ENCODE measurements at regions not wholly inside any gene's neighbourhood (a gene's known extent, or its start where the extent isn't known, plus 50 kb on each side); places are given as distances from the start of the nearest gene placed in this dataset.

DNA sequence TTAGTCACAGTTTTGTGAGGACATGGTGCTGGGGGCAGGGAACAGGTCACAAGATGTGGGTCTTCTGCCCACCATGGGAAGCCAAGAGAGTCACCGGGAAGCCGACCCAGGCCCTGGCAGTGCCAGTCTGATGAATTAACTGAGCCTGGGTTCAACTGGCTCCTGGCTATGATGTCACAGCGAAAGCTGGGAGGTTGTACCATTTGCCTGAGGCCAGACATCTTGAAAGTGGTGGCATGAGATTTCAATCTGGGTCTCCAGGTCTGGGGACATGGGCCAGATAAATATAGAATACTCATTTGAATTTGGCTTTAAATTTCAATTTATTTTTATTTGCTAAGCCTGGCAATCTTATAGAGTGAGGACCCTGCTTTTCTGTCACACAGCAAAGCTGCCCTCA lies 280.9 kb downstream of the NSG2 start:
- TF ChIP-seq, protein P1, sequence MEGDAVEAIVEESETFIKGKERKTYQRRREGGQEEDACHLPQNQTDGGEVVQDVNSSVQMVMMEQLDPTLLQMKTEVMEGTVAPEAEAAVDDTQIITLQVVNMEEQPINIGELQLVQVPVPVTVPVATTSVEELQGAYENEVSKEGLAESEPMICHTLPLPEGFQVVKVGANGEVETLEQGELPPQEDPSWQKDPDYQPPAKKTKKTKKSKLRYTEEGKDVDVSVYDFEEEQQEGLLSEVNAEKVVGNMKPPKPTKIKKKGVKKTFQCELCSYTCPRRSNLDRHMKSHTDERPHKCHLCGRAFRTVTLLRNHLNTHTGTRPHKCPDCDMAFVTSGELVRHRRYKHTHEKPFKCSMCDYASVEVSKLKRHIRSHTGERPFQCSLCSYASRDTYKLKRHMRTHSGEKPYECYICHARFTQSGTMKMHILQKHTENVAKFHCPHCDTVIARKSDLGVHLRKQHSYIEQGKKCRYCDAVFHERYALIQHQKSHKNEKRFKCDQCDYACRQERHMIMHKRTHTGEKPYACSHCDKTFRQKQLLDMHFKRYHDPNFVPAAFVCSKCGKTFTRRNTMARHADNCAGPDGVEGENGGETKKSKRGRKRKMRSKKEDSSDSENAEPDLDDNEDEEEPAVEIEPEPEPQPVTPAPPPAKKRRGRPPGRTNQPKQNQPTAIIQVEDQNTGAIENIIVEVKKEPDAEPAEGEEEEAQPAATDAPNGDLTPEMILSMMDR (IDR thresholded peaks at IDR 0.05): no peak
- Histone ChIP-seq H3K9me3 (no peaks in the 10 kb centered on the region), H3K4me1 (ENCODE audit: control insufficient read depth in 1 of 2, low read depth in 2 of 2) (no peaks in the 10 kb centered on the region), H3K36me3 (no peaks in the 10 kb centered on the region), H3K27ac (no peak overlapping the region), H3K27me3 (replicated peaks; ENCODE audit: insufficient read depth) (no peaks in the 10 kb centered on the region), H3K4me3 (no peak overlapping the region)
- no peak for DNase-seq (ENCODE audit: low spot score)
- no peak for ATAC-seq (ENCODE audit: insufficient number of reproducible peaks, low FRiP score, low read depth)

DNA sequence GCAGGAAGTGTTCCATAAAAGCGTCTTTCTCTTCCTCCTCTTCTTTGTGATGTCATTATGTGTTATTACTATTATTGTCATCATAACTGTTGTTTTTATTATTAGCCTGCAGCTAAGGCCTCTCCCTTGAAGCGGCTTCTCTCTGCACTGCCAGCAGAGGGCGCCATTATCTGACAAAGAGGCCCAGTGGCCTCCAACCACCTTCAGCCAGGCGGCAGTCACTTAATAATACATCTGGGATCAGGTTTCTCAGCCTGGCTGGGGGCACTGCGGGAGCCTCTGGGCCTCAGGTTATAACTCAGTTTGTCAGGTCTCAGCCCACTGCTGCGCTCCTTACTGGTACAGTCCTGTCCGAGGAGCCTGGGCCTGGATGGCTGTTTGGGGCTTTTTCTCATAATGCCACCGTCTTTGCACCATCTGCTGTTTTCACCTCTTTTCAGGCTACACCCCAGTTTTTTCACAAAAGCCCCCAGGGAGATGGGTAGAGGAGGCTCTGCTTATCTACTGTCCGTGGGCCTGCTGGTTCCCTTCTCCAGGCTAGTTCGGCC lies 281.9 kb downstream of the NSG2 start:
- no peaks in the 10 kb centered on the region for H3K9me3 ChIP-seq
- H3K4me3 ChIP-seq: no peak overlapping the region
- no peaks in the 10 kb centered on the region for H3K27me3 ChIP-seq (replicated peaks; ENCODE audit: insufficient read depth)
- TF ChIP-seq, protein P1 (IDR thresholded peaks at IDR 0.05): peak; percentile 60
- no peak for ATAC-seq (ENCODE audit: insufficient number of reproducible peaks, low FRiP score, low read depth)
- peak; percentile 16 for DNase-seq (ENCODE audit: low spot score)
- no peaks in the 10 kb centered on the region for H3K36me3 ChIP-seq
- H3K4me1 ChIP-seq (ENCODE audit: control insufficient read depth in 1 of 2, low read depth in 2 of 2): no peaks in the 10 kb centered on the region
- H3K27ac ChIP-seq: no peak overlapping the region

DNA sequence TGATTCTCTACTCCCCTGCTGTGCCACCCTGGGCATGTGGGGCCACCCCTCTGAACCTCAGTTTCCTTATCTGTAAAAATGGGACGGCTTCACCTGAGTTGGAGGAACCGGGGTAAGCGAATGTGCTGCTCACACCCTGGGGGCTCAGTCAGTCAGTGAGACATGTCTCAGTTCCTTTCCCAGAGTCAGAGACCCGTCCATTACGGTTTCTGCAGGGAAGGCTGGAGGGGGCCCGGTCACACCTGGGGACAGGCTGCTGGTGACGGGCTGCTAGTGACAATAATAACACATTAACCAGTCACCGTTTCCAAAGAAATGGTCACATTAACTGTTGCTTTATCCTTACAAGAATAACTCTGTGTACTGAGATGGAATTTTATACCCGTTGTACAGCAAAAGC lies 282.4 kb downstream of the NSG2 start:
- TF ChIP-seq, protein P1 (IDR thresholded peaks at IDR 0.05): no peak

DNA sequence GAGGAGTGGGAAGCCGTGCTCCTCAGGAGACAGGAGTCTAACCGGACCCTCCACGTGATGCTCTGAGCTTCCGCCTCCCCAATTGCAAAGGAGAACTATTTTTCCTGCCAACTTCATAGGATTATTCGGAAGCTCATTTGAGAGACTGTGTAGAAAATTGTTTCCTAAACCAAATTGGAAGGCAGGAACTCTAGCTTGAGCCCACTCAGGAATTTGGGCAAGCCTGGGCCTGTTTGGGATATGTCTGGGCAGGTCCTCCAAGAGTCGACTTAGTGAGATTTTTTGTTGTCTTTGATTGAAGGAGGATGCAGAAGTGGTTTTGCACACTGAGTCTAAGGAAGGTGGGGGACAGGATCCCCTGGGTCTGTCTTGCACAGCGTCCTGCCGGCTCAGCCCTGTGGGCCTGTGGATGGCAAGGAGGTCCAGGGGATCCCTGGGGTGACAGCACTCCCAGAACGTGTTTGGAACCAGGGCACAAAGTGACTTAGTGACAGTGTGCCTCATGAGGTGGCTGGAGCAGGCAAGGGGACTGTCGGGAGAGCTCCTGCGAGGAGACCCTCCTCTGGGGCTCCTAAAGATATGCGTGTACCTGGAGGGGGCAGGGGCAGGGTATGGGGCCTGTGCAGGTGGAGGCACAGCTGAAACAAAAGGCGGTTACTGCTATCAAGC lies 283.3 kb downstream of the NSG2 start:
- TF ChIP-seq, protein P1 (IDR thresholded peaks at IDR 0.05): no peak
- Histone ChIP-seq H3K27me3 (replicated peaks; ENCODE audit: insufficient read depth) (no peaks in the 10 kb centered on the region), H3K4me1 (ENCODE audit: control insufficient read depth in 1 of 2, low read depth in 2 of 2) (no peaks in the 10 kb centered on the region), H3K4me3 (no peak overlapping the region), H3K36me3 (no peaks in the 10 kb centered on the region), H3K27ac (no peak overlapping the region), H3K9me3 (no peaks in the 10 kb centered on the region)
- ATAC-seq (ENCODE audit: insufficient number of reproducible peaks, low FRiP score, low read depth): no peak
- DNase-seq (ENCODE audit: low spot score): no peak

More for the DNA sequence above, 282.4 kb downstream of the NSG2 start:
- Histone ChIP-seq H3K27me3 (replicated peaks; ENCODE audit: insufficient read depth) (no peaks in the 10 kb centered on the region), H3K36me3 (no peaks in the 10 kb centered on the region), H3K27ac (no peak overlapping the region), H3K4me1 (ENCODE audit: control insufficient read depth in 1 of 2, low read depth in 2 of 2) (no peaks in the 10 kb centered on the region), H3K9me3 (no peaks in the 10 kb centered on the region), H3K4me3 (no peak overlapping the region)
- DNase-seq (ENCODE audit: low spot score) (no peak), ATAC-seq (ENCODE audit: insufficient number of reproducible peaks, low FRiP score, low read depth) (no peak)

DNA sequence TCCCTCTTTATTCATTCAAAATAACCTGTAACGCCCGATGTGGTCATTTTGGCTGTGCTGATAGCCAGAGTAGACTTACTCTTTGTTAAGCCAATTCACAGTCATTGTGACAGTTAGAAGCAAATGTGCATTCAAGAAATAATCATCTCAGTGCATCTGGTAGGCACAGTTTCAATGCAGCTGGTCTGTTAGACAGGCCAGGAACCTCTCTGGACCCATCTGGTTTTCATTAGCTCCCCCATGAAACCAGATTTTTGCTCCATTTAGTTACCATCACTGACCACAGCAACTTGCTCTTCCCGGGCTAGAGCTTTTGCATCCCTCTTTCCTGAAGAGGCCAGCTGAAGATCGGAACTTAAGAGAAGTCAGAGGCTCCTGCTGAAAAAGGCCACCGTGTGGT lies 284.2 kb downstream of the NSG2 start:
- no peak overlapping the region for H3K4me3 ChIP-seq
- TF ChIP-seq, protein P1 (IDR thresholded peaks at IDR 0.05): no peak
- no peaks in the 10 kb centered on the region for H3K9me3 ChIP-seq
- H3K4me1 ChIP-seq (ENCODE audit: control insufficient read depth in 1 of 2, low read depth in 2 of 2): no peaks in the 10 kb centered on the region
- DNase-seq (ENCODE audit: low spot score) (no peak), ATAC-seq (ENCODE audit: insufficient number of reproducible peaks, low FRiP score, low read depth) (no peak)
- no peak overlapping the region for H3K27ac ChIP-seq
- no peaks in the 10 kb centered on the region for H3K36me3 ChIP-seq
- no peaks in the 10 kb centered on the region for H3K27me3 ChIP-seq (replicated peaks; ENCODE audit: insufficient read depth)

Data from thoracic aorta (tissue), 2 donors.